ENCODE measurements at regions not wholly inside any gene's neighbourhood (a gene's known extent, or its start where the extent isn't known, plus 50 kb on each side); places are given as distances from the start of the nearest gene placed in this dataset.
A peak's percentile ranks its signal among the peaks of the same experiment; 100 is the strongest.

GRCh38 chr15:37788767-37789396 lies 145.6 kb upstream of the TMCO5A start:
- H3K4me1 ChIP-seq (ENCODE audit: control insufficient read depth in 4 of 4, insufficient read depth in 4 of 4, low read length in 3 of 4): peaks cover 1 to 24% (median 3%) of the 10 kb centered on the region in 4 donors
- H3K36me3 ChIP-seq (ENCODE audit: control insufficient read depth in 4 of 4, insufficient read depth in 3 of 4, low read depth in 1 of 4, low read length in 3 of 4): no peaks in the 10 kb centered on the region
- no peak for DNase-seq (ENCODE audit: low spot score)
- H3K27me3 ChIP-seq (ENCODE audit: control insufficient read depth in 4 of 4, insufficient read depth in 4 of 4, low read length in 3 of 4): no peaks in the 10 kb centered on the region
- H3K9me3 ChIP-seq (ENCODE audit: control insufficient read depth in 4 of 4, low read length in 3 of 4): peaks cover 0 to 2% (median 0%) of the 10 kb centered on the region in 4 donors
- 43% methylated on average over 7 of the region's 7 CpGs for WGBS
- TF ChIP-seq CTCF (IDR thresholded peaks at IDR 0.05; ENCODE audit: low read depth, low read length, missing input control) (no peak), FOXA2 (IDR thresholded peaks at IDR 0.05) (peak; percentile 65), HNF4G (IDR thresholded peaks at IDR 0.05) (no peak), HNF4A (conservative IDR thresholded peaks at IDR 0.05) (peak; percentile 31 to 59), GABPA (IDR thresholded peaks at IDR 0.05 in 1 of 2, conservative IDR thresholded peaks at IDR 0.05 in 1 of 2) (no peak), RXRA (IDR thresholded peaks at IDR 0.05) (peak; percentile 26 to 44), YY1 (IDR thresholded peaks at IDR 0.05) (peak; percentile 77), ZBTB33 (IDR thresholded peaks at IDR 0.05) (peak; percentile 25), NR2F2 (IDR thresholded peaks at IDR 0.05) (no peak), TAF1 (conservative IDR thresholded peaks at IDR 0.05) (no peak), RAD21 (IDR thresholded peaks at IDR 0.05) (peak; percentile 41 to 44), EGR1 (IDR thresholded peaks at IDR 0.05; ENCODE audit: low read depth in 2 of 2) (peak in 1 of 2 donors; percentile 17), SP1 (IDR thresholded peaks at IDR 0.05) (peak; percentile 58), JUND (IDR thresholded peaks at IDR 0.05) (peak; percentile 20 to 27), REST (IDR thresholded peaks at IDR 0.05) (peak; percentile 58), ATF3 (IDR thresholded peaks at IDR 0.05) (no peak), MAX (IDR thresholded peaks at IDR 0.05) (no peak), FOXA1 (IDR thresholded peaks at IDR 0.05) (peak; percentile 36)
- peak overlapping the region in 1 of 2 donors; percentile 43 for H3K9ac ChIP-seq (ENCODE audit: low read depth in 1 of 2, low read length in 2 of 2)
- H3K27ac ChIP-seq (ENCODE audit: low read depth in 1 of 2, low read length in 2 of 2): peak overlapping the region; percentile 83 to 85
- no peak overlapping the region for H3K4me3 ChIP-seq (ENCODE audit: low read depth in 1 of 3, low read length in 3 of 3)

Measured in liver (tissue), 8 donors.